A204.1 (cell line): ENCODE measurements at regions not wholly inside any gene's neighbourhood (a gene's known extent, or its start where the extent isn't known, plus 50 kb on each side); places are given as distances from the start of the nearest gene placed in this dataset.
A peak's percentile ranks its signal among the peaks of the same experiment; 100 is the strongest.

Source experiments
- FAIRE-seq: peaks from 2 replicates; lab custom pipeline; 2012; peaks lifted over from hg19 to GRCh38; lab: Jason Lieb, UNC

DNA sequence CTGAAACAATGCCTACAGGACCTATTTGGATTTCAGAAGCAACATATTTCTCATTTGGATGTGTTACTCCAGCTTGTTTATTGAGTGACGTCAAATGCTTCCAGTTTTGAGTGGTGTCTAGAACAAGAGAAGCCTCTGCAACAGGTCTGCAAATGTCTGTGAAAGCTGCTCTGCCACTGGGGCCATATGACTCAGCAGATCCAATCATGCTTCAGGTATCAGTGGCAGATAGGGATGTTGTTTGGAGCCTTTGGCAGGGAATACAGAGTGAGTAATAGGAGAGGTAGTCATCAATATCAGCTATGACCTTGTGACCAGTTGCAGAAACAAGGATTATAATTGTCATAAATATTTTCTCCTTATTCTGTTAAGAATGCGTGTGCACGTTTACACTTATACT is 141.1 kb upstream of the ZXDA start:
- no peak for FAIRE-seq

DNA sequence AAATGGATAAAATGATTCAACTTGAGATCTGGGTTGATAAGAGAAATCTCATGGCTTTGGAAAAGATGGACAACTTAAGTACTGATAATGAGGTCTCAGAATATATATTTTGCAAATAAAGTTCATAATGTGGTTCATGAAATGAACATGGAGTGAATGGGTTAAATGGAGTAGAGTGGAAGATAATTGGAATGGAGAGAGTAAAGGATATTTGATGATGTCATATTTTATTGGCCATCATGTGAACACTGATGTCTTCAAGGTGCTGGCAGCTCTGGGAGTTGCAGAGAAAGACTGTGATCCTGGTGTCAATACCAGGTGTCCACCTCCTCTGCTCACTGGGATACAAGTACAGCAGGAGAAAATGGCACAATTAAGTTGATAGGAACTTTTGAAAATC is 133.9 kb upstream of the ZXDA start:
- FAIRE-seq, result no peak

GRCh38 chrX:58025979-58026378 is 115.7 kb upstream of the ZXDA start:
- FAIRE-seq, result peak; percentile 83

GRCh38 chrX:57985951-57986350 is 75.7 kb upstream of the ZXDA start:
- no peak for FAIRE-seq

- FAIRE-seq, result no peak
Measured at GRCh38 chrX:57984620-57985019, 74.4 kb upstream of the ZXDA start.

DNA sequence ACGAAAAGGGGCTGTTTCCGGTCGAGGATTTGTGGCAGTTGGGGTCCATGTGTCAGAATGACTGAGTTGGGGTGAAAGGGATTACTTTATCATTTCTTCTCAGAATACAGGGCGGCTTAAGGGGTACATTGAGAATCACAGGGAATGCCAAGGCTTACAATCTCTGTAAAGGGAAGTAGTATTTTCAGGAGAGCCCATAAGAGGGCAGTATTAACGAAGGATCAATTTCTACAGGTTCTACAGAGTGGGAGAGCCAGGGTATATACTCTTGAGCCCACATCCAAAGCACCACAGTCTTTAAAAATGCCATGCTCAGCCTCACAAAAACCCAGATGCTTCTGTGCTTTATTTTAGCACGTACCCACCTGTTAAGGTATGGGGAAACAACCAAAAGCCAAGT is 67.7 kb upstream of the ZXDA start:
- FAIRE-seq, result peak; percentile 34

DNA sequence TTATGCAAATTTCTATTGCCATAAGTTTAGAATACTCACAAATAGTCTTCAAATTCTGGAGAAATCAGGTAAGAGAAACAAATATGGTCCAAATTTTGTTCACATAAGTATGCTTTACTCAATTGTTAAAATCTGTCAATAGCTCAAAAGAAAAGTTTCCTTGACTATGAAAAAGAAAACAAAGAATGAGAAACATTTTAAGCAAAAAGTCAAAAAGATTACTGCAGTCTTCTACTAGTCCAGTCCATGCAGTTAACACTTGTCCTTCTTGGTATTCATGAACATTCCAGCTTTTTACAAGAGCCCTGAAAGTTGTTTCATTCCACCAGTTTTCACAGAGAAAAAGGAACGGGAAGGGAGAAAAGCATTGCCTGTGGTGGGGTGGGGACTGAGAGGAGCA is 54.7 kb upstream of the ZXDA start:
- FAIRE-seq, result no peak
